ENCODE measurements at regions not wholly inside any gene's neighbourhood (a gene's known extent, or its start where the extent isn't known, plus 50 kb on each side); places are given as distances from the start of the nearest gene placed in this dataset.

DNA sequence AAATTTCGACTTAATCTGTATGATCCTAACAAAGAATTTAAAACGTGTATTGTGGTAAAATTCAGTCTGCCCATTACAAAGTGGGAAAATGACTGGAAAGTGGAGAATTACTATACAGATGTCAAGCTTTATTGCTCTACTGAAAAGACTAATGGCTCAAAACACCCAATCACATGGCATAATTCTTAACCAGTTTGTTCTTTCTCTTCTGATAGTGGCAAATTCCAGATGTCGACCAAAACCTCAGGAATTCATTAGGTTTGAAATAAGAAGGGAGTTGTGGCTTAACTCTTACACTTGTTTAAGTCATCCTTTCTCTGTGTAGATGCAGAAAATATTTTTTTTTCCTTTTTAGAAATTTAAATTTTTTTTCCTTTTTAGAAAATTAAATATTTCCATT lies 1254.9 kb upstream of the LRRN3 start:
- TF ChIP-seq, protein P1, sequence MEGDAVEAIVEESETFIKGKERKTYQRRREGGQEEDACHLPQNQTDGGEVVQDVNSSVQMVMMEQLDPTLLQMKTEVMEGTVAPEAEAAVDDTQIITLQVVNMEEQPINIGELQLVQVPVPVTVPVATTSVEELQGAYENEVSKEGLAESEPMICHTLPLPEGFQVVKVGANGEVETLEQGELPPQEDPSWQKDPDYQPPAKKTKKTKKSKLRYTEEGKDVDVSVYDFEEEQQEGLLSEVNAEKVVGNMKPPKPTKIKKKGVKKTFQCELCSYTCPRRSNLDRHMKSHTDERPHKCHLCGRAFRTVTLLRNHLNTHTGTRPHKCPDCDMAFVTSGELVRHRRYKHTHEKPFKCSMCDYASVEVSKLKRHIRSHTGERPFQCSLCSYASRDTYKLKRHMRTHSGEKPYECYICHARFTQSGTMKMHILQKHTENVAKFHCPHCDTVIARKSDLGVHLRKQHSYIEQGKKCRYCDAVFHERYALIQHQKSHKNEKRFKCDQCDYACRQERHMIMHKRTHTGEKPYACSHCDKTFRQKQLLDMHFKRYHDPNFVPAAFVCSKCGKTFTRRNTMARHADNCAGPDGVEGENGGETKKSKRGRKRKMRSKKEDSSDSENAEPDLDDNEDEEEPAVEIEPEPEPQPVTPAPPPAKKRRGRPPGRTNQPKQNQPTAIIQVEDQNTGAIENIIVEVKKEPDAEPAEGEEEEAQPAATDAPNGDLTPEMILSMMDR (tag by site-specific recombination; IDR thresholded peaks at IDR 0.05): no peak
- TF ChIP-seq, protein P2, sequence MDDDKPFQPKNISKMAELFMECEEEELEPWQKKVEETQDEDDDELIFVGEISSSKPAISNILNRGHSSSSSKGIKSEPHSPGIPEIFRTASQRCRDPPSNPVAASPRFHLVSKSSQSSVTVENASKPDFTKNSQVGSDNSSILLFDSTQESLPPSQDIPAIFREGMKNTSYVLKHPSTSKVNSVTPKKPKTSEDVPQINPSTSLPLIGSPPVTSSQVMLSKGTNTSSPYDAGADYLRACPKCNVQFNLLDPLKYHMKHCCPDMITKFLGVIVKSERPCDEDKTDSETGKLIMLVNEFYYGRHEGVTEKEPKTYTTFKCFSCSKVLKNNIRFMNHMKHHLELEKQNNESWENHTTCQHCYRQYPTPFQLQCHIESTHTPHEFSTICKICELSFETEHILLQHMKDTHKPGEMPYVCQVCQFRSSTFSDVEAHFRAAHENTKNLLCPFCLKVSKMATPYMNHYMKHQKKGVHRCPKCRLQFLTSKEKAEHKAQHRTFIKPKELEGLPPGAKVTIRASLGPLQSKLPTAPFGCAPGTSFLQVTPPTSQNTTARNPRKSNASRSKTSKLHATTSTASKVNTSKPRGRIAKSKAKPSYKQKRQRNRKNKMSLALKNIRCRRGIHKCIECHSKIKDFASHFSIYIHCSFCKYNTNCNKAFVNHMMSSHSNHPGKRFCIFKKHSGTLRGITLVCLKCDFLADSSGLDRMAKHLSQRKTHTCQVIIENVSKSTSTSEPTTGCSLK (tag by site-specific recombination; IDR thresholded peaks at IDR 0.05): no peak
- TF ChIP-seq, protein P3, sequence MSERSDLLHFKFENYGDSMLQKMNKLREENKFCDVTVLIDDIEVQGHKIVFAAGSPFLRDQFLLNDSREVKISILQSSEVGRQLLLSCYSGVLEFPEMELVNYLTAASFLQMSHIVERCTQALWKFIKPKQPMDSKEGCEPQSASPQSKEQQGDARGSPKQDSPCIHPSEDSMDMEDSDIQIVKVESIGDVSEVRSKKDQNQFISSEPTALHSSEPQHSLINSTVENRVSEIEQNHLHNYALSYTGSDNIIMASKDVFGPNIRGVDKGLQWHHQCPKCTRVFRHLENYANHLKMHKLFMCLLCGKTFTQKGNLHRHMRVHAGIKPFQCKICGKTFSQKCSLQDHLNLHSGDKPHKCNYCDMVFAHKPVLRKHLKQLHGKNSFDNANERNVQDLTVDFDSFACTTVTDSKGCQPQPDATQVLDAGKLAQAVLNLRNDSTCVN (tag by site-specific recombination; optimal IDR thresholded peaks at IDR 0.05): no peak
- TF ChIP-seq, protein P4, sequence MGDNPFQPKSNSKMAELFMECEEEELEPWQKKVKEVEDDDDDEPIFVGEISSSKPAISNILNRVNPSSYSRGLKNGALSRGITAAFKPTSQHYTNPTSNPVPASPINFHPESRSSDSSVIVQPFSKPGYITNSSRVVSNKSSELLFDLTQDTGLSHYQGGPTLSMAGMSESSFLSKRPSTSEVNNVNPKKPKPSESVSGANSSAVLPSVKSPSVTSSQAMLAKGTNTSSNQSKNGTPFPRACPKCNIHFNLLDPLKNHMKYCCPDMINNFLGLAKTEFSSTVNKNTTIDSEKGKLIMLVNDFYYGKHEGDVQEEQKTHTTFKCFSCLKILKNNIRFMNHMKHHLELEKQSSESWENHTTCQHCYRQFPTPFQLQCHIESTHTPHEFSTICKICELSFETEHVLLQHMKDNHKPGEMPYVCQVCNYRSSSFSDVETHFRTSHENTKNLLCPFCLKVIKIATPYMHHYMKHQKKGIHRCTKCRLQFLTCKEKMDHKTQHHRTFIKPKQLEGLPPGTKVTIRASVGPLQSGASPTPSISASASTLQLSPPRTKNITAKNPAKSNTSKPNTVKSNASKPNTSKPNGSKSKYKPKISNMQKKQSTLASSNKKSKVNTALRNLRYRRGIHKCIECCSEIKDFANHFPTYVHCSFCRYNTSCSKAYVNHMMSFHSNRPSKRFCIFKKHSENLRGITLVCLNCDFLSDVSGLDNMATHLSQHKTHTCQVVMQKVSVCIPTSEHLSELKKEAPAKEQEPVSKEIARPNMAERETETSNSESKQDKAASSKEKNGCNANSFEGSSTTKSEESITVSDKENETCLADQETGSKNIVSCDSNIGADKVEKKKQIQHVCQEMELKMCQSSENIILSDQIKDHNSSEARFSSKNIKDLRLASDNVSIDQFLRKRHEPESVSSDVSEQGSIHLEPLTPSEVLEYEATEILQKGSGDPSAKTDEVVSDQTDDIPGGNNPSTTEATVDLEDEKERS (tag by site-specific recombination; IDR thresholded peaks at IDR 0.05): no peak
- TF ChIP-seq MZF1 (tag by site-specific recombination; IDR thresholded peaks at IDR 0.05; ENCODE audit: borderline replicate concordance) (no peak), SP2 (tag by site-specific recombination; IDR thresholded peaks at IDR 0.05) (no peak), YY1 (tag by site-specific recombination; IDR thresholded peaks at IDR 0.05) (no peak), ZNF146 (tag by site-specific recombination; IDR thresholded peaks at IDR 0.05) (no peak), BCL11A (tag by site-specific recombination; IDR thresholded peaks at IDR 0.05; ENCODE audit: low read depth) (no peak), ZNF211 (tag by site-specific recombination; IDR thresholded peaks at IDR 0.05; ENCODE audit: low read depth) (no peak)
- TF ChIP-seq, protein P5, sequence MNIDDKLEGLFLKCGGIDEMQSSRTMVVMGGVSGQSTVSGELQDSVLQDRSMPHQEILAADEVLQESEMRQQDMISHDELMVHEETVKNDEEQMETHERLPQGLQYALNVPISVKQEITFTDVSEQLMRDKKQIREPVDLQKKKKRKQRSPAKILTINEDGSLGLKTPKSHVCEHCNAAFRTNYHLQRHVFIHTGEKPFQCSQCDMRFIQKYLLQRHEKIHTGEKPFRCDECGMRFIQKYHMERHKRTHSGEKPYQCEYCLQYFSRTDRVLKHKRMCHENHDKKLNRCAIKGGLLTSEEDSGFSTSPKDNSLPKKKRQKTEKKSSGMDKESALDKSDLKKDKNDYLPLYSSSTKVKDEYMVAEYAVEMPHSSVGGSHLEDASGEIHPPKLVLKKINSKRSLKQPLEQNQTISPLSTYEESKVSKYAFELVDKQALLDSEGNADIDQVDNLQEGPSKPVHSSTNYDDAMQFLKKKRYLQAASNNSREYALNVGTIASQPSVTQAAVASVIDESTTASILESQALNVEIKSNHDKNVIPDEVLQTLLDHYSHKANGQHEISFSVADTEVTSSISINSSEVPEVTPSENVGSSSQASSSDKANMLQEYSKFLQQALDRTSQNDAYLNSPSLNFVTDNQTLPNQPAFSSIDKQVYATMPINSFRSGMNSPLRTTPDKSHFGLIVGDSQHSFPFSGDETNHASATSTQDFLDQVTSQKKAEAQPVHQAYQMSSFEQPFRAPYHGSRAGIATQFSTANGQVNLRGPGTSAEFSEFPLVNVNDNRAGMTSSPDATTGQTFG (tag by site-specific recombination; IDR thresholded peaks at IDR 0.05; ENCODE audit: borderline replicate concordance): no peak
- TF ChIP-seq, protein P6, sequence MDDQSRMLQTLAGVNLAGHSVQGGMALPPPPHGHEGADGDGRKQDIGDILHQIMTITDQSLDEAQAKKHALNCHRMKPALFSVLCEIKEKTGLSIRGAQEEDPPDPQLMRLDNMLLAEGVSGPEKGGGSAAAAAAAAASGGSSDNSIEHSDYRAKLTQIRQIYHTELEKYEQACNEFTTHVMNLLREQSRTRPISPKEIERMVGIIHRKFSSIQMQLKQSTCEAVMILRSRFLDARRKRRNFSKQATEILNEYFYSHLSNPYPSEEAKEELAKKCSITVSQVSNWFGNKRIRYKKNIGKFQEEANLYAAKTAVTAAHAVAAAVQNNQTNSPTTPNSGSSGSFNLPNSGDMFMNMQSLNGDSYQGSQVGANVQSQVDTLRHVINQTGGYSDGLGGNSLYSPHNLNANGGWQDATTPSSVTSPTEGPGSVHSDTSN (CRISPR knock-in tag; IDR thresholded peaks at IDR 0.05): no peak
- TF ChIP-seq, protein P7, sequence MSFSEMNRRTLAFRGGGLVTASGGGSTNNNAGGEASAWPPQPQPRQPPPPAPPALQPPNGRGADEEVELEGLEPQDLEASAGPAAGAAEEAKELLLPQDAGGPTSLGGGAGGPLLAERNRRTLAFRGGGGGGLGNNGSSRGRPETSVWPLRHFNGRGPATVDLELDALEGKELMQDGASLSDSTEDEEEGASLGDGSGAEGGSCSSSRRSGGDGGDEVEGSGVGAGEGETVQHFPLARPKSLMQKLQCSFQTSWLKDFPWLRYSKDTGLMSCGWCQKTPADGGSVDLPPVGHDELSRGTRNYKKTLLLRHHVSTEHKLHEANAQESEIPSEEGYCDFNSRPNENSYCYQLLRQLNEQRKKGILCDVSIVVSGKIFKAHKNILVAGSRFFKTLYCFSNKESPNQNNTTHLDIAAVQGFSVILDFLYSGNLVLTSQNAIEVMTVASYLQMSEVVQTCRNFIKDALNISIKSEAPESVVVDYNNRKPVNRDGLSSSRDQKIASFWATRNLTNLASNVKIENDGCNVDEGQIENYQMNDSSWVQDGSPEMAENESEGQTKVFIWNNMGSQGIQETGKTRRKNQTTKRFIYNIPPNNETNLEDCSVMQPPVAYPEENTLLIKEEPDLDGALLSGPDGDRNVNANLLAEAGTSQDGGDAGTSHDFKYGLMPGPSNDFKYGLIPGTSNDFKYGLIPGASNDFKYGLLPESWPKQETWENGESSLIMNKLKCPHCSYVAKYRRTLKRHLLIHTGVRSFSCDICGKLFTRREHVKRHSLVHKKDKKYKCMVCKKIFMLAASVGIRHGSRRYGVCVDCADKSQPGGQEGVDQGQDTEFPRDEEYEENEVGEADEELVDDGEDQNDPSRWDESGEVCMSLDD (tag by site-specific recombination; IDR thresholded peaks at IDR 0.05): no peak
